Tibial nerve (tissue), 4 donors: ENCODE measurements at regions not wholly inside any gene's neighbourhood (a gene's known extent, or its start where the extent isn't known, plus 50 kb on each side); places are given as distances from the start of the nearest gene placed in this dataset.

Experiments
- DNase-seq, 2 donors: peaks; one replicate each; pipeline ENCODE4 v3.0.0-alpha.2; 2019; ENCODE audit warnings: low spot score in 2 of 2
- H3K27ac ChIP-seq, 4 donors: fragments of 200-600 bp; sonication (generic) in 3 of 4; one replicate each; pipeline ENCODE4 v1.5.1; 2017 to 2019; ENCODE audit warnings: mild to moderate bottlenecking in 1 of 4
- H3K27me3 ChIP-seq, 2 donors: fragments of 200-600 bp; sonication (generic) in 1 of 2; one replicate each; pipeline versions ENCODE4 v1.5.1 to v1.6.0; 2017 to 2019
- H3K36me3 ChIP-seq, 3 donors: fragments of 200-600 bp; sonication (generic); one replicate each; pipeline ENCODE4 v1.5.1; 2018 to 2019
- H3K4me1 ChIP-seq, 4 donors: fragments of 200-600 bp; sonication (generic) in 3 of 4; one replicate each; pipeline ENCODE4 v1.5.1; 2017 to 2019
- H3K4me3 ChIP-seq, 4 donors: fragments of 200-600 bp; sonication (generic) in 3 of 4; one replicate each; pipeline ENCODE4 v1.5.1; 2017 to 2019; ENCODE audit warnings: mild to moderate bottlenecking in 1 of 4, moderate library complexity in 1 of 4
- H3K9me3 ChIP-seq, 4 donors: fragments of 200-600 bp; sonication (generic) in 3 of 4; one replicate each; pipeline ENCODE4 v1.5.1; 2017 to 2019
- EP300 ChIP-seq, 2 donors: sonication (generic); formaldehyde crosslinking; IDR thresholded peaks; one replicate each; pipeline ENCODE4 v1.6.1; 2017; ENCODE audit warnings: antibody characterized with exemption in 2 of 2, mild to moderate bottlenecking in 1 of 2
- POLR2A ChIP-seq, 2 donors: fragments of 450-650 bp; IDR thresholded peaks; one replicate each; pipeline ENCODE4 v1.6.1; 2017; ENCODE audit warnings: antibody characterized with exemption in 2 of 2, mild to moderate bottlenecking in 2 of 2, moderate library complexity in 2 of 2
- WGBS, 2 donors: methylation state at CpG; one replicate each; pipeline ENCODE4 v1.1.5; 2018; 5-methylcytosine and 5-hydroxymethylcytosine counted together
- TF ChIP-seq, protein P1 (sequence below), 5 experiments: fragments of 200-600 bp in 3 of 5; fragments of 450-650 bp in 2 of 5; sonication (generic) in 3 of 5; IDR thresholded peaks; one replicate each; pipeline ENCODE4 v1.5.1; 2016 to 2019; ENCODE audit warnings: antibody characterized with exemption in 5 of 5, mild to moderate bottlenecking in 3 of 5, moderate library complexity in 2 of 5

DNA sequence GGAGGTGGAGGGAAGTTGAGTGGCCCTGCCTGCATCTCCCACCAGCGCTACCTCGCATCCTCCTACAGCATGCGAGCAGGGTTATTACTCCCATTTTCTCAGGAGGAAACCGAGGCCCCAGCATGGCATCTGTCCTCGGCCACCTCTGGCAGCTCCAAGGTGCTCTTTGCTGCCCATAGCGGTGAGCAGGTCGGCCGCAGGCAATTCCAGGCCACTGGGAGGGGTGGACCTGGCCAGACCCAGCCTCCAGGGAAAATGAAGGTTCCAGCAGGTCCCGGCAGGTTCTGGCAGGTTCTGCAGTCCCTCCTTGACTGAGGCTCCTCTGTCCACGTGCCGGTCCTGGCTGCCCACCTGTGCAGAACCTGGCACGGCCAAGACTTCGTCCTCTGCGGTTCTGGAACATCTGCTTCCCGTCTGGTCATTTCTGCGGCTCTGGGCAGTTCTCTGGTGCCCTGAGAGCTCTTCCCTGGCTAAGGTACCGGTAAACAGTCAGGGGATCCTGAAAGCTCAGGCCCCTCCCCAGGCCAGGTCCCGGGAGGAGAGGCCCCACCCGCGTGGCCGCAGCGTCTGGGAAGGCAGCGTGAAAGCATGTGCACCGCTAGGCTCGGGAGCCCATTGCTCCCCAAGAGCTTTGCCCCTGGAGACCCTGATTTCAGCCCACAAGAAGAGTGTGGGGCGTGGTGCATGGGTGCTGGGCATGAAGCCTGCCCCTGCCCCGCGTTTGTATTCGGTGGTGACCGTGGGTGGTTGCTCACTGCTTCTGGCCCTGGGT, 112.0 kb upstream of the ADRA2C start:
- Histone ChIP-seq H3K4me1 (no peaks in the 10 kb centered on the region), H3K27ac (no peak overlapping the region)

DNA sequence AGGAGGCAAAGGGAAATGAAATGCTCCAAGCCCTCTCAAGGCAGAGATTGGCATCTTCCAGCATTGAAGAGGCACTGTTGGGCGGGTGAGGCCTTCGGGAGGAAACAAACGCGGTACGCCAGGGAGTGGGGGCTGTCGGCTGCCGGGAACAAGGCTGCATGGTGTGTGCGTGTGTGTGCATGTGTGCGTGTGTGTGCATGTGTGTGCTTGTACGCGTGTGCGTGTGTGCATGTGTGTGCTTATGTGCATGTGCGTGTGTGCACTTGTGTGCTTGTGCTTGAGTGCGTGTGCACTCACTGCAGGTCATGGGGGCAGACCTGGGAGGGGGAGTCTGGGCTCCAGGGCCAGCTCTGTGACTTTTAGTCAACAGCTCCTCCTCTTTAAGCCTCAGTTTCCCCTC, 113.6 kb upstream of the ADRA2C start:
- Histone ChIP-seq H3K27ac (no peak overlapping the region), H3K36me3 (no peaks in the 10 kb centered on the region), H3K4me1 (no peaks in the 10 kb centered on the region), H3K9me3 (peaks cover 0 to 10% (median 0%) of the 10 kb centered on the region in 4 donors), H3K4me3 (no peak overlapping the region), H3K27me3 (peaks cover 0 to 22% of the 10 kb centered on the region in 2 donors)
- DNase-seq: no peak
- TF ChIP-seq POLR2A (IDR thresholded peaks at IDR 0.05) (no peak), EP300 (IDR thresholded peaks at IDR 0.05) (no peak)
- TF ChIP-seq, protein P1, sequence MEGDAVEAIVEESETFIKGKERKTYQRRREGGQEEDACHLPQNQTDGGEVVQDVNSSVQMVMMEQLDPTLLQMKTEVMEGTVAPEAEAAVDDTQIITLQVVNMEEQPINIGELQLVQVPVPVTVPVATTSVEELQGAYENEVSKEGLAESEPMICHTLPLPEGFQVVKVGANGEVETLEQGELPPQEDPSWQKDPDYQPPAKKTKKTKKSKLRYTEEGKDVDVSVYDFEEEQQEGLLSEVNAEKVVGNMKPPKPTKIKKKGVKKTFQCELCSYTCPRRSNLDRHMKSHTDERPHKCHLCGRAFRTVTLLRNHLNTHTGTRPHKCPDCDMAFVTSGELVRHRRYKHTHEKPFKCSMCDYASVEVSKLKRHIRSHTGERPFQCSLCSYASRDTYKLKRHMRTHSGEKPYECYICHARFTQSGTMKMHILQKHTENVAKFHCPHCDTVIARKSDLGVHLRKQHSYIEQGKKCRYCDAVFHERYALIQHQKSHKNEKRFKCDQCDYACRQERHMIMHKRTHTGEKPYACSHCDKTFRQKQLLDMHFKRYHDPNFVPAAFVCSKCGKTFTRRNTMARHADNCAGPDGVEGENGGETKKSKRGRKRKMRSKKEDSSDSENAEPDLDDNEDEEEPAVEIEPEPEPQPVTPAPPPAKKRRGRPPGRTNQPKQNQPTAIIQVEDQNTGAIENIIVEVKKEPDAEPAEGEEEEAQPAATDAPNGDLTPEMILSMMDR (IDR thresholded peaks at IDR 0.05): no peak
- 78 to 82% methylated on average over 14 of the region's 14 CpGs for WGBS, 2 donors

More for the DNA sequence above, 112.0 kb upstream of the ADRA2C start:
- TF ChIP-seq EP300 (IDR thresholded peaks at IDR 0.05) (no peak), POLR2A (IDR thresholded peaks at IDR 0.05) (no peak)
- TF ChIP-seq, protein P1 (IDR thresholded peaks at IDR 0.05): no peak
- 87 to 89% methylated on average over 26 to 29 of the region's 30 CpGs for WGBS, 2 donors
- no peak for DNase-seq
- peaks cover 0 to 10% (median 0%) of the 10 kb centered on the region in 4 donors for H3K9me3 ChIP-seq
- H3K27me3 ChIP-seq: peaks cover 0 to 27% of the 10 kb centered on the region in 2 donors
- H3K4me3 ChIP-seq: no peak overlapping the region
- H3K36me3 ChIP-seq: no peaks in the 10 kb centered on the region

DNA sequence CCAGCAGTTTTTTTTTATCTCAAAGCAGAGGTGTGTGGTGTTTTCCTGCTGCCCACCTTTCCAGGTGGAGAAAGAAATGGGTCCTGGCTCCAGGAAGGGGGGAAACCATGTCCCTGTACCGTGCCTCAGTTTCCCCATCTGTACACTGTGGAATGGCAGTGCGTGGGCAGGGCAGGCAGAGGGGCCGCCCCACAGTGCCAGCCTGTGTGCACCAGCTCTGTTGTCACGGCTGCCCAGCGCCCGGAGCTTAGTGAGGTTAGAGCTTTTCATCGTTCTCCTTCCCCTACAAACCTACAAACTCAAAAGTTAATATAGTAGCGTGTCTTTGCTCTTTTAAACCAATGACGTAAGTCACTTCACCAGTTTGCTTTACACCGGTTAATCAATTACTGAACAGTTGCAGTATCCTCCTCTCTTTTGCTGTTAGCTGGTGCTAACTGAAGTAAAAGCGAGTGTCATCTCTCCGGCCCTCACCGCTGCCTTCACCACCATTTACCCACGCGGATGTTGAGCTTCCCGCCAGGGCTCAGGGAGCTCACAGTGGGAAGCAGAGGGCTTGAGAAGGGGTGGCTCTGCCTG, 114.8 kb upstream of the ADRA2C start:
- Histone ChIP-seq H3K4me3 (no peak overlapping the region), H3K36me3 (no peaks in the 10 kb centered on the region), H3K9me3 (peaks cover 0 to 10% (median 0%) of the 10 kb centered on the region in 4 donors), H3K4me1 (no peaks in the 10 kb centered on the region), H3K27me3 (peaks cover 0 to 14% of the 10 kb centered on the region in 2 donors), H3K27ac (no peak overlapping the region)
- TF ChIP-seq EP300 (IDR thresholded peaks at IDR 0.05): no peak
- no peak for TF ChIP-seq POLR2A (IDR thresholded peaks at IDR 0.05)
- TF ChIP-seq, protein P1 (IDR thresholded peaks at IDR 0.05): no peak
- 85 to 88% methylated on average over 16 of the region's 16 CpGs for WGBS, 2 donors
- no peak for DNase-seq

DNA sequence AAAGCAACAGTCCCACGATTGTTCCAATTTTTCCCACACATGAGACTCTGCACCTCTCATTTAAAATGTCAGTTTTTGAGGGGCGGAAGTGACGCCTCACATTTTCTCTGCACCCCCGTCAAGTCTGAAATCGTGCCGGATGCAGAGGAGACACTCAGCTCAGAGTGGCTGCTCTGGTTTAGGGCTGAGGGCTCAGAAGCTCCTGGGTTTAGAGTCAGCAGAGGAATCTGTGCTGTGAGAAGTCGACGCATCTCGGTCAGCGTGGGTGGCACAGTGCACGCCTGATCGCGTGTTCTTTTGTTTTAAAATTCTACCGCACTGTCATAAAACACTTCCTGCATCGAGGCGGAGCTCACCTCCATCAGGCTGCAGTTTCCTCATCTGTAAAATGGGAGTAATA, 116.7 kb upstream of the ADRA2C start:
- Histone ChIP-seq H3K27me3 (peaks cover 0 to 9% of the 10 kb centered on the region in 2 donors), H3K27ac (no peak overlapping the region), H3K4me3 (no peak overlapping the region), H3K36me3 (no peaks in the 10 kb centered on the region), H3K4me1 (peaks cover 0 to 10% (median 0%) of the 10 kb centered on the region in 4 donors), H3K9me3 (peaks cover 0 to 10% (median 0%) of the 10 kb centered on the region in 4 donors)
- TF ChIP-seq EP300 (IDR thresholded peaks at IDR 0.05) (no peak), POLR2A (IDR thresholded peaks at IDR 0.05) (no peak)
- TF ChIP-seq, protein P1 (IDR thresholded peaks at IDR 0.05): no peak
- DNase-seq: no peak
- WGBS, 2 donors: 82 to 83% methylated on average over 16 of the region's 16 CpGs

DNA sequence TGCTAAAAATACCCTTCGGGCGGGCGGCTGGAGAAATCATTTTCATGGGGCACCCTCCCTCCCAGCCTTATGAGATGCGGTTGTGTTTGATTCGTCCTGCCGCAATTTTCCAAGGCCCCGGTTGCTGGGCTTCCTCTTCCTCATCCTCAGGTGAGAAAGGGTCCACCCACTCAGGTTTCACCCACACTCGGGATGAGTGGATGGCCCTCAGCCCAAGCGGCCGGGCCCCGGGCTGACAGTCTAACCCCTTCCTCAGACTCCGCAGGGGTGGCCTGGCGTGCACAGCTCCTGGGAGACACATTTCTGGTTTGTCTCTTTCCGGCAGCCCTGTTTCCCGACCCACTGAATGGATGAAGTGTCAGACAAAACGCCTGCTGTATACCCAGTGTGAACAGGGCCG, 116.5 kb upstream of the LRPAP1 start:
- H3K27ac ChIP-seq: no peak overlapping the region
- H3K9me3 ChIP-seq: peaks cover 0 to 10% (median 0%) of the 10 kb centered on the region in 4 donors
- no peak for DNase-seq
- peaks cover 0 to 10% (median 0%) of the 10 kb centered on the region in 4 donors for H3K4me1 ChIP-seq
- TF ChIP-seq POLR2A (IDR thresholded peaks at IDR 0.05): no peak
- no peak for TF ChIP-seq EP300 (IDR thresholded peaks at IDR 0.05)
- TF ChIP-seq, protein P1 (IDR thresholded peaks at IDR 0.05): no peak
- peaks cover 0 to 3% of the 10 kb centered on the region in 2 donors for H3K27me3 ChIP-seq
- no peak overlapping the region for H3K4me3 ChIP-seq
- H3K36me3 ChIP-seq: no peaks in the 10 kb centered on the region
- WGBS, 2 donors: 80 to 81% methylated on average over 17 of the region's 17 CpGs
